ENCODE measurements at regions not wholly inside any gene's neighbourhood (a gene's known extent, or its start where the extent isn't known, plus 50 kb on each side); places are given as distances from the start of the nearest gene placed in this dataset.

GRCh38 chr20:56996533-56996932 lies 269.9 kb downstream of the BMP7 start:
- Histone ChIP-seq H3K9me3 (ENCODE audit: low read length) (peaks cover 8% of the 10 kb centered on the region; the same call in 1 of the 2 replicates), H3K4me2 (ENCODE audit: low read length) (no peak overlapping the region), H3F3A (ENCODE audit: insufficient read depth, low read length) (no peaks in the 10 kb centered on the region), H3K4me1 (ENCODE audit: insufficient read depth, low read length, severe bottlenecking) (no peaks in the 10 kb centered on the region), H3K4me3 (ENCODE audit: low read depth, low read length, poor library complexity, severe bottlenecking) (no peak overlapping the region), H3K79me2 (ENCODE audit: insufficient read depth, low read length) (no peaks in the 10 kb centered on the region), H3K9ac (ENCODE audit: low read length) (no peak overlapping the region), H3K36me3 (ENCODE audit: insufficient read depth, low read length) (no peaks in the 10 kb centered on the region; the same call in 1 of the 2 replicates), H4K20me1 (ENCODE audit: insufficient read depth, low read length) (no peaks in the 10 kb centered on the region), H3K27ac (ENCODE audit: low read depth, low read length, poor library complexity, severe bottlenecking) (no peak overlapping the region), H3K27me3 (ENCODE audit: insufficient read depth, low read length) (peaks cover 24% of the 10 kb centered on the region), H3K9me2 (ENCODE audit: low read depth, low read length) (no peaks in the 10 kb centered on the region), H2AFZ (ENCODE audit: low read length) (no peak overlapping the region)
- TF ChIP-seq EZH2 (IDR thresholded peaks at IDR 0.05; ENCODE audit: borderline replicate concordance, low read length) (no peak), CTCF (IDR thresholded peaks at IDR 0.05; ENCODE audit: low read length) (no peak)

GRCh38 chr20:56998438-56998837 lies 268.0 kb downstream of the BMP7 start:
- no peaks in the 10 kb centered on the region for H3K9me2 ChIP-seq (ENCODE audit: low read depth, low read length)
- no peaks in the 10 kb centered on the region for H4K20me1 ChIP-seq (ENCODE audit: insufficient read depth, low read length)
- no peak overlapping the region for H3K4me3 ChIP-seq (ENCODE audit: low read depth, low read length, poor library complexity, severe bottlenecking)
- no peaks in the 10 kb centered on the region for H3K4me1 ChIP-seq (ENCODE audit: insufficient read depth, low read length, severe bottlenecking)
- no peak overlapping the region for H2AFZ ChIP-seq (ENCODE audit: low read length)
- H3F3A ChIP-seq (ENCODE audit: insufficient read depth, low read length), result no peaks in the 10 kb centered on the region
- H3K27ac ChIP-seq (ENCODE audit: low read depth, low read length, poor library complexity, severe bottlenecking), result no peak overlapping the region
- H3K9me3 ChIP-seq (ENCODE audit: low read length), result peaks cover 8% of the 10 kb centered on the region; the same call in 1 of the 2 replicates
- no peak overlapping the region for H3K9ac ChIP-seq (ENCODE audit: low read length)
- H3K27me3 ChIP-seq (ENCODE audit: insufficient read depth, low read length), result peaks cover 20% of the 10 kb centered on the region
- H3K79me2 ChIP-seq (ENCODE audit: insufficient read depth, low read length), result no peaks in the 10 kb centered on the region
- TF ChIP-seq EZH2 (IDR thresholded peaks at IDR 0.05; ENCODE audit: borderline replicate concordance, low read length) (no peak), CTCF (IDR thresholded peaks at IDR 0.05; ENCODE audit: low read length) (no peak)
- H3K36me3 ChIP-seq (ENCODE audit: insufficient read depth, low read length), result no peaks in the 10 kb centered on the region; the same call in 1 of the 2 replicates
- H3K4me2 ChIP-seq (ENCODE audit: low read length), result no peak overlapping the region

GRCh38 chr20:57000441-57000968 lies 265.9 kb downstream of the BMP7 start:
- Histone ChIP-seq H3K36me3 (ENCODE audit: insufficient read depth, low read length) (no peaks in the 10 kb centered on the region; the same call in 1 of the 2 replicates), H2AFZ (ENCODE audit: low read length) (no peak overlapping the region), H3K79me2 (ENCODE audit: insufficient read depth, low read length) (no peaks in the 10 kb centered on the region)

More at GRCh38 chr20:57000441-57000968, 265.9 kb downstream of the BMP7 start:
- Histone ChIP-seq H3K27me3 (ENCODE audit: insufficient read depth, low read length) (peaks cover 20% of the 10 kb centered on the region), H3F3A (ENCODE audit: insufficient read depth, low read length) (no peaks in the 10 kb centered on the region), H3K4me3 (ENCODE audit: low read depth, low read length, poor library complexity, severe bottlenecking) (no peak overlapping the region), H3K4me1 (ENCODE audit: insufficient read depth, low read length, severe bottlenecking) (no peaks in the 10 kb centered on the region), H3K4me2 (ENCODE audit: low read length) (no peak overlapping the region), H4K20me1 (ENCODE audit: insufficient read depth, low read length) (no peaks in the 10 kb centered on the region), H3K9me2 (ENCODE audit: low read depth, low read length) (no peaks in the 10 kb centered on the region), H3K9me3 (ENCODE audit: low read length) (peaks cover 8% of the 10 kb centered on the region; the same call in 1 of the 2 replicates), H3K27ac (ENCODE audit: low read depth, low read length, poor library complexity, severe bottlenecking) (no peak overlapping the region), H3K9ac (ENCODE audit: low read length) (no peak overlapping the region)
- TF ChIP-seq CTCF (IDR thresholded peaks at IDR 0.05; ENCODE audit: low read length) (no peak), EZH2 (IDR thresholded peaks at IDR 0.05; ENCODE audit: borderline replicate concordance, low read length) (no peak)
